GM19239 (cell line): ENCODE measurements at regions not wholly inside any gene's neighbourhood (a gene's known extent, or its start where the extent isn't known, plus 50 kb on each side); places are given as distances from the start of the nearest gene placed in this dataset.

Experiments
- DNase-seq: peaks from one replicate; pipeline ENCODE4 v3.0.0; 2011; ENCODE audit warnings: low spot score; ENCODE audit not compliant: insufficient read length
- FAIRE-seq: peaks from 2 replicates; lab custom pipeline; 2011; peaks lifted over from hg19 to GRCh38; lab: Jason Lieb, UNC

GRCh38 chr2:239578381-239578780, 177.6 kb upstream of the HDAC4 start:
- no peak for DNase-seq
- FAIRE-seq, result no peak

- DNase-seq (no peak), FAIRE-seq (no peak)
Measured at GRCh38 chr2:239577935-239578334, 177.1 kb upstream of the HDAC4 start.

GRCh38 chr2:239576784-239577685, 176.2 kb upstream of the HDAC4 start:
- DNase-seq (no peak), FAIRE-seq (no peak)

- DNase-seq, result no peak
- FAIRE-seq, result no peak
Measured at GRCh38 chr2:239575931-239576445, 175.2 kb upstream of the HDAC4 start.

- FAIRE-seq (no peak), DNase-seq (no peak)
Measured at GRCh38 chr2:239574434-239575156, 173.8 kb upstream of the HDAC4 start.

- FAIRE-seq (no peak), DNase-seq (no peak)
Measured at GRCh38 chr2:239574054-239574433, 173.2 kb upstream of the HDAC4 start.

GRCh38 chr2:239570971-239571520, 170.2 kb upstream of the HDAC4 start:
- DNase-seq (no peak), FAIRE-seq (no peak)

- no peak for FAIRE-seq
- DNase-seq, result no peak
Measured at GRCh38 chr2:239570216-239570925, 169.6 kb upstream of the HDAC4 start.

- FAIRE-seq, result no peak
Measured at GRCh38 chr2:239569401-239570090, 168.7 kb upstream of the HDAC4 start.

GRCh38 chr2:239568601-239569000, 167.8 kb upstream of the HDAC4 start:
- DNase-seq (no peak), FAIRE-seq (no peak)

More at GRCh38 chr2:239569401-239570090, 168.7 kb upstream of the HDAC4 start:
- no peak for DNase-seq

GRCh38 chr2:239567786-239568185, 167.0 kb upstream of the HDAC4 start:
- FAIRE-seq (no peak), DNase-seq (no peak)

- DNase-seq, result no peak
Measured at GRCh38 chr2:239566995-239567568, 166.3 kb upstream of the HDAC4 start.

GRCh38 chr2:239566162-239566994, 165.6 kb upstream of the HDAC4 start:
- DNase-seq (no peak), FAIRE-seq (no peak)

More at GRCh38 chr2:239566995-239567568, 166.3 kb upstream of the HDAC4 start:
- no peak for FAIRE-seq

- FAIRE-seq (no peak), DNase-seq (no peak)
Measured at GRCh38 chr2:239564587-239564986, 163.8 kb upstream of the HDAC4 start.

- DNase-seq (no peak), FAIRE-seq (no peak)
Measured at GRCh38 chr2:239563561-239563960, 162.7 kb upstream of the HDAC4 start.

- no peak for DNase-seq
- FAIRE-seq, result no peak
Measured at GRCh38 chr2:239561446-239562001, 160.7 kb upstream of the HDAC4 start.

GRCh38 chr2:239559417-239560261, 158.8 kb upstream of the HDAC4 start:
- no peak for DNase-seq
- FAIRE-seq, result no peak
